ENCODE measurements at regions not wholly inside any gene's neighbourhood (a gene's known extent, or its start where the extent isn't known, plus 50 kb on each side); places are given as distances from the start of the nearest gene placed in this dataset.

GRCh38 chr15:75112848-75113492, 88.7 kb upstream of the C15orf39 start:
- no peak for TF ChIP-seq POLR2A (IDR thresholded peaks at IDR 0.05; ENCODE audit: low read length)
- TF ChIP-seq GATA1 (IDR thresholded peaks at IDR 0.05; ENCODE audit: low read depth, low read length) = no peak

Measured in erythroblast (primary cell).